A549 (cell line): ENCODE measurements at regions not wholly inside any gene's neighbourhood (a gene's known extent, or its start where the extent isn't known, plus 50 kb on each side); places are given as distances from the start of the nearest gene placed in this dataset.

Experiments used
- ATAC-seq, 2 experiments: fragments of 200-7000 bp in 1 of 2; fragments of >200 bp in 1 of 2; cut with Nextera tagmentation in 1 of 2; cut with Tn5 transposase in 1 of 2; 3 replicates each; pipeline versions ENCODE4 v1.8.0 to v1.9.1; 2018 to 2020; ENCODE audit warnings: mild to moderate bottlenecking in 1 of 2, moderate library complexity in 1 of 2
- CTCF ChIA-PET: fragments of 300-600 bp; sonication (Branson Sonifier 250); formaldehyde crosslinking; extraction: SDS; loops from one replicate; lab custom pipeline; 2021; ENCODE audit warnings: antibody characterized with exemption, inconsistent platforms; lab: Yijun Ruan, JAX
- POLR2A ChIA-PET: fragments of 350-600 bp; formaldehyde crosslinking; extraction: SDS; loops from one replicate; lab custom pipeline; 2021; ENCODE audit warnings: antibody characterized with exemption, inconsistent platforms; lab: Yijun Ruan, JAX
- DNase-seq, 2 experiments: peaks; one replicate each; pipeline versions ENCODE4 v3.0.0 to v3.0.0-alpha.2; 2011 to 2016; ENCODE audit warnings: low read depth in 1 of 2, low spot score in 1 of 2
- FAIRE-seq: peaks from 2 replicates; lab custom pipeline; 2011; peaks lifted over from hg19 to GRCh38; lab: Jason Lieb, UNC
- H3K27ac ChIP-seq, 2 experiments: fragments of >200 bp; sonication (Bioruptor Twin); formaldehyde crosslinking; 3 replicates each; pipeline ENCODE4 v1.5.1; 2016 to 2017
- H3K4me1 ChIP-seq: fragments of >200 bp; sonication (Bioruptor Twin); formaldehyde crosslinking; 3 replicates; pipeline ENCODE4 v1.6.1; 2016
- H3K4me2 ChIP-seq: fragments of >200 bp; sonication (Bioruptor Twin); formaldehyde crosslinking; 3 replicates; pipeline ENCODE4 v1.6.1; 2016
- H3K4me3 ChIP-seq: fragments of >200 bp; sonication (Bioruptor Twin); formaldehyde crosslinking; 3 replicates; pipeline ENCODE4 v1.5.1; 2016
- H3K9me3 ChIP-seq: fragments of >200 bp; sonication (Bioruptor Twin); formaldehyde crosslinking; 3 replicates; pipeline ENCODE4 v1.6.1; 2016
- ATOH8 ChIP-seq: fragments of 250-450 bp; sonication (Bioruptor Pico); IDR thresholded peaks from 2 replicates; pipeline ENCODE4 v1.5.0; 2020; ENCODE audit warnings: low read depth, mild to moderate bottlenecking, moderate library complexity
- CBX2 ChIP-seq: fragments of 200-600 bp; sonication (generic); IDR thresholded peaks from 2 replicates; pipeline ENCODE4 v1.6.1; 2016; ENCODE audit warnings: low read depth, mild to moderate bottlenecking, borderline replicate concordance
- CHD4 ChIP-seq: fragments of 200-600 bp; sonication (generic); IDR thresholded peaks from 2 replicates; pipeline ENCODE4 v1.6.1; 2016; ENCODE audit warnings: antibody characterized with exemption, mild to moderate bottlenecking, borderline replicate concordance
- EHF ChIP-seq: fragments of 250-450 bp; sonication (Bioruptor Pico); IDR thresholded peaks from 2 replicates; pipeline ENCODE4 v1.5.0; 2020; ENCODE audit warnings: mild to moderate bottlenecking
- EHMT2 ChIP-seq: fragments of 200-600 bp; sonication (generic); IDR thresholded peaks from 2 replicates; pipeline ENCODE4 v1.6.1; 2016; ENCODE audit warnings: antibody characterized with exemption, low read depth, mild to moderate bottlenecking, moderate library complexity
- EP300 ChIP-seq, 2 experiments: fragments of >200 bp; sonication (Bioruptor Twin); formaldehyde crosslinking; IDR thresholded peaks; 2 replicates in 1 of 2; 3 replicates in 1 of 2; pipeline ENCODE4 v1.6.1; 2016 to 2017
- HDAC2 ChIP-seq: fragments of 200-600 bp; sonication (generic); IDR thresholded peaks from 2 replicates; pipeline ENCODE4 v1.6.1; 2016
- HOXA7 ChIP-seq: fragments of 250-450 bp; sonication (Bioruptor Pico); IDR thresholded peaks from 2 replicates; pipeline ENCODE4 v1.5.0; 2020; ENCODE audit warnings: mild to moderate bottlenecking, moderate library complexity
- JUN ChIP-seq, 2 experiments: fragments of >200 bp; sonication (Bioruptor Twin); formaldehyde crosslinking; IDR thresholded peaks; 2 replicates in 1 of 2; 3 replicates in 1 of 2; pipeline ENCODE4 v1.6.1; 2016 to 2017
- JUNB ChIP-seq: fragments of >200 bp; sonication (Bioruptor Twin); formaldehyde crosslinking; IDR thresholded peaks from 2 replicates; pipeline ENCODE4 v1.6.1; 2016
- KDM5A ChIP-seq: fragments of 200-600 bp; sonication (generic); IDR thresholded peaks from 2 replicates; pipeline ENCODE4 v1.6.1; 2016; ENCODE audit warnings: antibody characterized with exemption, mild to moderate bottlenecking
- MAFK ChIP-seq: fragments of 450-650 bp; IDR thresholded peaks from 2 replicates; pipeline ENCODE4 v1.6.1; 2014; ENCODE audit not compliant: partially characterized antibody
- NFE2L2 ChIP-seq: fragments of 150-350 bp; conservative IDR thresholded peaks from 2 replicates; pipeline ENCODE4 v1.6.1; 2014; ENCODE audit warnings: low read length
- NR3C1 ChIP-seq: fragments of >200 bp; sonication (Bioruptor Twin); formaldehyde crosslinking; IDR thresholded peaks from 3 replicates; pipeline ENCODE4 v1.6.1; 2017
- POLR2A ChIP-seq: IDR thresholded peaks from 2 replicates; pipeline ENCODE4 v1.6.1; 2012; ENCODE audit warnings: mild to moderate bottlenecking, low read length
- RARB ChIP-seq: fragments of 250-450 bp; sonication (Bioruptor Pico); IDR thresholded peaks from 2 replicates; pipeline ENCODE4 v1.8.0; 2021; ENCODE audit warnings: mild to moderate bottlenecking, moderate library complexity
- REST ChIP-seq: fragments of 200-600 bp; sonication (generic); IDR thresholded peaks from 2 replicates; pipeline ENCODE4 v1.6.1; 2016; ENCODE audit warnings: antibody characterized with exemption, mild to moderate bottlenecking, moderate library complexity
- RNF2 ChIP-seq: fragments of 200-600 bp; sonication (generic); IDR thresholded peaks from 2 replicates; pipeline ENCODE4 v1.6.1; 2016; ENCODE audit warnings: low read depth, mild to moderate bottlenecking, antibody characterized with exemption, moderate library complexity, borderline replicate concordance
- SMC3 ChIP-seq: fragments of >200 bp; sonication (Bioruptor Twin); formaldehyde crosslinking; IDR thresholded peaks from 3 replicates; pipeline ENCODE4 v1.6.1; 2018; ENCODE audit warnings: inconsistent platforms
- SREBF2 ChIP-seq: fragments of 450-650 bp; IDR thresholded peaks from 2 replicates; pipeline ENCODE4 v1.6.1; 2014; ENCODE audit warnings: mild to moderate bottlenecking, moderate library complexity
- TP53 ChIP-seq: fragments of 250-450 bp; sonication (Bioruptor Pico); IDR thresholded peaks from 2 replicates; pipeline ENCODE4 v1.5.0; 2021; ENCODE audit warnings: mild to moderate bottlenecking, moderate library complexity
- WGBS: methylation state at CpG from one replicate; pipeline ENCODE4 v1.1.6; 2017; ENCODE audit errors: missing lambda C conversion rate; 5-methylcytosine and 5-hydroxymethylcytosine counted together

GRCh38 chr16:64215730-64216129 lies 906.1 kb downstream of the CDH11 start:
- no peak overlapping the region for H3K4me2 ChIP-seq
- H3K27ac ChIP-seq = no peak overlapping the region
- ATAC-seq = no peak
- H3K9me3 ChIP-seq = no peaks in the 10 kb centered on the region
- TF ChIP-seq MAFK (no peak), EHMT2 (no peak), HDAC2 (no peak), ATOH8 (CRISPR knock-in tag) (no peak), NR3C1 (no peak), CHD4 (no peak), NFE2L2 (no peak)
- ChIA-PET CTCF (no interaction called here), POLR2A (no interaction called here)
- FAIRE-seq = no peak
- no peak for DNase-seq
- no peaks in the 10 kb centered on the region for H3K4me1 ChIP-seq
- 41% methylated on average over 3 of the region's 3 CpGs for WGBS
- no peak overlapping the region for H3K4me3 ChIP-seq

- no peak for FAIRE-seq
- TF ChIP-seq JUN (IDR thresholded peaks at IDR 0.05) (no peak), RARB (CRISPR knock-in tag) (no peak), KDM5A (no peak), TP53 (CRISPR knock-in tag) (no peak), RNF2 (no peak), EHF (CRISPR knock-in tag) (no peak), CBX2 (no peak), HOXA7 (CRISPR knock-in tag) (no peak), EP300 (IDR thresholded peaks at IDR 0.05) (no peak), HDAC2 (no peak), REST (no peak), SREBF2 (no peak), SMC3 (no peak), JUNB (no peak)
- TF ChIP-seq, all 56 proteins: peak for 0
- H3K4me2 ChIP-seq = no peak overlapping the region
- 12% methylated on average over 5 of the region's 5 CpGs for WGBS
- ChIA-PET CTCF (no interaction called here), POLR2A (no interaction called here)
- H3K4me1 ChIP-seq = no peaks in the 10 kb centered on the region
- ATAC-seq (no peak), DNase-seq (no peak)
- H3K9me3 ChIP-seq = no peaks in the 10 kb centered on the region
- no peak overlapping the region for H3K4me3 ChIP-seq
- no peak overlapping the region for H3K27ac ChIP-seq
Measured at GRCh38 chr16:64211331-64211730, 910.5 kb downstream of the CDH11 start.

DNA sequence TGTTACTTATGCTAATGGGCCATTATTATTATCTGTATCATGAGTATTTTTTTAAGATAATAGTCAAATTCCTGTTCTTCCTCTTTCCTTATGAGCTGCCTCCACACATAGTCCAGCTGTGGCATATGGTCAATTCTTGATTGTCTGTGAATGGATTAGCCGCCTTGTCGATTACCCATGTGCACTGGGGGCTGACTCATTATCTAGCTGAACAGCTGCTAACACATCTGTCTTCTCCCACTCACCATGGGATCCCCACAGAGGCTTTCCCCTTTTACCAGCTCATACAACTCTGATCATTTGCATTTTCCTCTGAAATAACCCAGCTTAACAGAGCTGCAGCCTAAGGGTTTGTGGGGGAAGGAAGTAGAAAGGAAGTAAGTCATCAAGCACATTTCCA lies 915.0 kb downstream of the CDH11 start:
- no peak overlapping the region for H3K4me3 ChIP-seq

More for the DNA sequence above, 915.0 kb downstream of the CDH11 start:
- ATAC-seq (no peak), DNase-seq (no peak), FAIRE-seq (no peak)
- CTCF ChIA-PET = no interaction called here
- Histone ChIP-seq H3K27ac (no peak overlapping the region), H3K4me1 (no peaks in the 10 kb centered on the region), H3K9me3 (no peaks in the 10 kb centered on the region), H3K4me2 (no peak overlapping the region)
- no peak for TF ChIP-seq POLR2A
- 39% methylated on average over 2 of the region's 2 CpGs for WGBS
- POLR2A ChIA-PET = no interaction called here
